ENCODE measurements at regions not wholly inside any gene's neighbourhood (a gene's known extent, or its start where the extent isn't known, plus 50 kb on each side); places are given as distances from the start of the nearest gene placed in this dataset.
"Not testable (repeated sequence)": the region's sequence is repeated elsewhere in the genome, so short reads cannot be mapped to it uniquely, and the experiment has no call there.

GRCh38 chr2:192544371-192544955 is 349.7 kb upstream of the TMEFF2 start:
- DNase-seq, result no peak

- DNase-seq, result not testable (repeated sequence)
These were observed 347.7 kb upstream of the TMEFF2 start for GRCh38 chr2:192542148-192543066.

- DNase-seq, result no peak
These were observed 344.6 kb upstream of the TMEFF2 start for GRCh38 chr2:192539306-192539705.

DNA sequence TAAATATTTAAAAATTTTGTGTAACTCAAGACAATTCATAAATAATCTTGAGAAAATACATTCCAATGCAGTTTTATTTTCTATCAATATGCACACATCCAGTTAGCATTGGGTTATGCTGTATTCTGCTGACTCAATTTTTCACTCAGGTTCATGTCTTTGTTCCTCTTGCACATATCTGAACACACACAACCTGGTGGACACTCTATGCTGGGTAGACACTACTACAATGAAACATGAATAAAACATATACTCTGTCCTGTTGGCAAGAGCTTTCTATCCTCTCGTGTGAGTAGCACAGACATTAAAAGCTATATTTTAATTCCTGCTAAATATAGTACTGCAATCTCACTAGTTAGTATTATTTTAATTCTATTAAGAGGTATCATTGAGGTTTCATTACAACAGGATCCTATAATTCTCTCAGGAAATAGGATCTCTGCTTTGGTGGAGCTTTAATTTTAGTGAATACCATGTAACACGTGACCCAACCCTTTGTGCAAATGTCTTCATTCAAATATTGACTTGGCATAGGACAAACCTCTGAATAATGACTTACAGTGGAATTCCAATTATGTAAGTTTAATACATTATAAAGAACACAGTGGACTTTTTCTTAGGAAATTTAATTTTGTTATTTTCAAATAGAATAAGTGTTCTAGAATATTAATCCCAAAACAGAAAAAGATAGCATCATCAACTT is 342.3 kb upstream of the TMEFF2 start:
- no peak for DNase-seq

- DNase-seq, result peak; percentile 0
These were observed 341.5 kb upstream of the TMEFF2 start for GRCh38 chr2:192535956-192536921.

DNA sequence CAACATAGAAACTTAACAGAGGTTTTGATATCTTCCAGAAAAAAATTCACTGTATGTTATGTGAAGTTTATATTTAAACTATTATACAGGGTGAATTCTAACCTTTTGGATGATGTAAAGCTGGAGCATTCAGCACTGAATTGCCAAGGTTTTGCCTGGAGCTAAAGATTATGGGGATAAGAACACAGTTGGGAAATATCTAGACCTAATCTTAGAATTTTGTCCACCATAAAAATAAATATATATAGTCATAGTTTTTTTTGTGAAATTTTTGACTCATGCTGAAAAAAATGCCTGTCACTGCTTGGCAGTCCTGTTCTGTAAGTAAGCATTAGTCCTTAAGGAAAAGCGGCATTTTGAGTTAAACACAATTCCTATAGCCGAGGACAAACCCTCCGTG is 339.3 kb upstream of the TMEFF2 start:
- DNase-seq, result no peak

DNA sequence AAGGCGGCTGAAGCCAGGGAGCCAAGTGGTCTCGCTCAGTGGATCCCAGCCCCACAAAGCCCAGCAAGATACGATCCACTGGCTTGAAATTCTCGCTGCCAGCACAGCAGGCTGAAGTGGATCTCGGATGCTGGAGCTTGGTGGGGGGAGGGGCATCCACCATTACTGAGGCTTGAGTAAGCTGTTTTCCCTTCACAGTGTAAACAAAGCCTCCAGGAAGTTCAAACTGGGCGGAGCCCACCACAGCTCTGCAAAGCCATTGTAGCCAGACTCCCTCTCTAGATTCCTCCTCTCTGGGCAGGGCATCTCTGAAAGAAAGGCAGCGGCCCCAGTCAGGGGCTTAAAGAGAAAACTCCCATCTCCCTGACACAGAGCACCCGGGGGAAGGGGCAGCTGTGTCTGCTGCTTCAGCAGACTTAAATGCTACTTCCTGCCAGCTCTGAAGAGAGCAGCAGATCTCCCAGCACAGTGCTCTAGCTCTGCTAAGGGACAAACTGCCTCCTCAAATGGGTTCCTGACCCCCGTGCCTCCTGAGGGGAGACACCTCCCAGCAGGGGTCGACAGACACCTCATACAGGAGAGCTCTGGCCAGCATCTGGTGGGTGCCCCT is 330.0 kb upstream of the TMEFF2 start:
- not testable (repeated sequence) for DNase-seq

DNA sequence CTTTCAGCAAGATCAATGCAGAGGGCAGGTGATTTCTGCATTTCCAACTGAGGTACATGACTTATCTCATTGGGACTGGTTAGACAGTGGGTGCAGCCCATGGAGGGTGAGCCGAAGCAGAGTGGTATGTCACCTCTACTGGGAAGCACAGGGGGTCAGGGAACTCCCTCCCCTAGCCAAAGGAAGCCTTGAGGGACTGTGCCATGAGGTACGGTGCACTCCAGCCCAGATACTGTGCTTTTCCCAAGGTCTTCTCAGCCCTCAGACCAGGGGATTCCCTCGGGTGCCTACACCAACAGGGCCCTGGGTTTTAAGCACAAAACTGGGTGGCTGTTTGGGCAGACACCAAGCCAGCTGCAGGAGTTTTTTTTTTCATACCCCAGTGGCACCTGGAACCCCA is 329.5 kb upstream of the TMEFF2 start:
- DNase-seq, result not testable (repeated sequence)

GRCh38 chr2:192515937-192516336 is 321.2 kb upstream of the TMEFF2 start:
- DNase-seq, result no peak

DNA sequence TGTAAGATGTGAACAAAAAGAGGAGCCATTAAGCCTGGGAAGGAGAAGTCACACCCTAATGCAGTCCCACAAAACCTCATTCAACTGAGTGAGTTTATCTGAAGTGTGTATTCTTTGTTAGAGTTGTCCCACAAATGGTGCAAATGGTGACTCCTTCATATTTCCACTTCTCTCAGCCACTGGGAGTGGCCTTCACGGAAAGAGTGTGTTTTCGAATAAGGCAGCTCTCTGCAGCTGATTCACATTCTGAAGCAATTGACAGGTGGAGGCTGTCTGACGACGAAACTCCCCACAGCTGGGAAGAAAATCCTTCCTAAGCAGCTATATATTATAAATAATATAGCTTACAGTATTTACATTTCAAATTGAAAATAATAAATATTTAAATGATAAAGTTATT is 318.8 kb upstream of the TMEFF2 start:
- DNase-seq, result no peak

GRCh38 chr2:192507836-192508450 is 313.2 kb upstream of the TMEFF2 start:
- DNase-seq, result not testable (repeated sequence)

- DNase-seq, result no peak
These were observed 305.9 kb upstream of the TMEFF2 start for GRCh38 chr2:192500550-192501200.

DNA sequence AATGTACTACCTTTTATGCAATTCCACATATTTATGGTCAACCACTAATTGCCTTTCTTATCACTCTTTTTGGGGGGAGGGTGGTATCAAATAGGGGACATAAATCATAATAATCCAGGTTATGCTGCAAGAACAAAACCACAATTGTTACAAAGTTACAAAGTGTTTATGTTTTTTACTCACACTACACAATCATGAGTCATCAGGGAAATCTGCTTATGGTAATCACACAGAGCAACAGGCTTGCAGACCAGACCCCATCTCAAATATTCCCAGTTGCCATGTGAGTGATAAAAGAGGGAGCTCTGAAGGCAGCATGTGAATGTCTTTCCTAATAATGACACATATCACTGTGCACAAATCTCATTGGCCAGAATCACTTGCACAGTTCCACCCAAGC is 304.7 kb upstream of the TMEFF2 start:
- DNase-seq, result no peak

- DNase-seq, result no peak
These were observed 304.0 kb upstream of the TMEFF2 start for GRCh38 chr2:192498747-192499146.

DNA sequence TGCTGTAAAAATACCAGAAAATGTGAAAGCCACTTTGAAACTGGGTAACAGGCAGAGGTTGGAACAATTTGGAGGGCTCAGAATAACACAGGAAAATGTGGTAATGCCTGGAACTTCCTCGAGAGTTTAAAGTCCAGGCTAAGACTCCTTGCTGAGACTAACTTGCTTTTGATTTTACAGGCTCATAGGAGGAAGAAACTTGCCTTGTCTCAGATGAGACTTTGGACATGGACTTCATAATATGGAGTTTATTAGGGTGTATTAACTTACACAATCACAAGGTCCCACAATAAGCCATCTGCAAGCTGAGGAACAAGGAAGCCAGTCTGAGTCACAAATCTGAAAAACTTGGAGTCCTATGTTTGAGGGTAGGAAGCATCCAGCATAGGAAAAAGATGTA is 293.4 kb upstream of the TMEFF2 start:
- not testable (repeated sequence) for DNase-seq

DNA sequence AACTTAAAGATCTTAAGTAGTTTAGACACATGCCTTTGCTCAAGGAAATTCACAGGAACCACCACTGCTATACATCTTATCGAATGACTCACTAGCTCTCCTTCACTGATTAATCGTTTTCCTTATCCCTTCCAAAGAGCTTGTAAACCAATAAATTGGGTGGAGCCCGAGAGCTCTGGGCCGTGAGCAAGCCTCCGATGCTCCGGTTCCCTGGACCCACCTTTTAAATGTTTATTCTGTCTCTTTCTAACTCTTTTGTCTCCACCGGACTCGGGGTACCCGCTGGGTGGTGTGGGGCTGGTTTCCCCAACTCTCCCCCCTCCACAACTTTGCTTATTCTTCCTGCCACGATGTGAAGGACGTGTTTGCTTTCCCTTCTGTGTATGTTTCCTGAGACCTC is 292.9 kb upstream of the TMEFF2 start:
- DNase-seq, result no peak

DNA sequence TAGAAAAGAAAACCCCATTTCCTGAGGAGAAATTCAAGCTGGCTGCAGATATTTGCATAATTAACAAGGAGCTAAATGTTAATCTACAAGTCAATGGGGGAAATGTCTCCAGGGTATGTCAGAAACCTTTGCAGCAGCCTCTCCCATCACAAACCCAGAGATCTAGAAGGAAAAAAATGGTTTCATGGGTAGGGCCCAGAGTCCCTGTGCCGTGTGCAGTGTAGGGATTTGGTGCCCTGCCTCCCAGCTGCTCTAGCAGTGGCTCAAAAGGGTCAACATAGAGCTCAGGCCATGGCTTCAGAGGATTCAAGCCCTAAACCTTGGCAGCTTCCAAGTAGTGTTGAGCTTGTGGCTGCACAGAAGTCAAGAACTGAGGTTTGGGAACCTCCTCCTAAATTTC is 290.2 kb upstream of the TMEFF2 start:
- DNase-seq, result no peak

GRCh38 chr2:192480984-192481383 is 286.3 kb upstream of the TMEFF2 start:
- no peak for DNase-seq

- no peak for DNase-seq
These were observed 278.6 kb upstream of the TMEFF2 start for GRCh38 chr2:192473331-192473730.

DNA sequence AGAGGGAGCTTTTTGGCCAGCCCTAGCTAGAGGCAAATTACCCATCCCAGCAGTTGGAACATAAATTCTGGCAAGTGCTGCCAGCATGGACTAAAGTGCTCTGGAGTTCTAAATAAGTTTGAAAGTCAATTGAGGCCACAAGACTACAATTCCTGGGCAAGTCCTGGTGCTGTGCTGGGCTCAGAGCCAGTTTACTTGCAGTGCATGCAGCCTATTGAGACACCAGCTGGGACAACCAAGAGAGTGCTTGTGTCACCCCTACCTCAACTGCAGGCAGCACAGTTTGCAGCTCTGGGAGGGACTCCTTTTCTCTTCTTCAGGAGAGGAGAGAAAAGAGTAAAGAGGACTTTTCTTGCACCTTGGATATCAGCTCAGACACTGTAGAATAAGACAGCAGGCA is 277.2 kb upstream of the TMEFF2 start:
- no peak for DNase-seq

DNA sequence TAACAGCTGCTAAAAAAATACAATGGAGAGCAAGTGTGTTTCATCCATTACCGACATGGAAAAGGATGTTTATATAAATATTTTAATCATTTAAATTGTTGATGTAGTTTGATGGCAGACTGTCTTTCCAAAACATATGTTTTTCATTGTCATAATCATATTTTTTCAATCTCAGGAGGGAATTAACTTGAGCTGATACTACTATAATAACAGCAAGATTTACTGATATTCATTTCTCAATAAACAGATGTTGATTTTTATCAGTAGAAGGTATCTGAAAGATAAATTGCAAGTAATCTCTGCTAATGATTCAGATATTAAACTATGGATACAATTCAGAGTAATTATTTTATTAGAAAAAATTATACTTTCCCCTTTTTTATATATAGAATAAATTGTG is 274.9 kb upstream of the TMEFF2 start:
- DNase-seq, result no peak

Measured in NCI-H146 (cell line).